NT2/D1 (cell line): ENCODE measurements at regions not wholly inside any gene's neighbourhood (a gene's known extent, or its start where the extent isn't known, plus 50 kb on each side); places are given as distances from the start of the nearest gene placed in this dataset.
"Not testable (repeated sequence)": the region's sequence is repeated elsewhere in the genome, so short reads cannot be mapped to it uniquely, and the experiment has no call there.

ENCODE experiments used
- YY1 ChIP-seq: IDR thresholded peaks from 2 replicates; pipeline ENCODE4 v1.6.1; 2011; ENCODE audit not compliant: insufficient read length, insufficient read depth
- ZNF274 ChIP-seq: IDR thresholded peaks from 2 replicates; pipeline ENCODE4 v1.6.1; 2011; ENCODE audit warnings: mild to moderate bottlenecking, low read depth, low read length

DNA sequence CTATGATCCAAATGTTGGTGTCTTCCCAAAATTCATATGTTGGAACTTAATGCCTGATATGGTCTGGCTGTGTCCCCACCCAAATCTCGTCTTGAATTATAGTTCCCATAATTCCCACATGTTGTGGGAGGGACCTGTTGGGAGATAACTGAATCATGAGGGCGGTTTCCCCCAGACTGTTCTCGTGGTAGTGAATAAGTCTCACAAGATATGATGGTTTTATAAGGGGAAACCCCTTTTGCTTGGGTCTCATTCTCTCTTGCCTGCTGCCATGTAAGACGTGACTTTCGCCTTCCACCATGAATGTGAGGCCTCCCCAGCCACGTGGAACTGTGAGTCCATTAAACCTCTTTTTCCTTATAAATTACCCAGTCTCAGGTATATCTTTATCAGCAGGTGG, 94.3 kb downstream of the ETS2 start:
- not testable (repeated sequence) for TF ChIP-seq YY1, ZNF274
